IMR-90 (cell line): ENCODE measurements at regions not wholly inside any gene's neighbourhood (a gene's known extent, or its start where the extent isn't known, plus 50 kb on each side); places are given as distances from the start of the nearest gene placed in this dataset.

Source experiments
- BHLHE40 ChIP-seq: fragments of 150-350 bp; IDR thresholded peaks from 2 replicates; pipeline ENCODE4 v1.6.1; 2016; ENCODE audit warnings: mild to moderate bottlenecking, low read depth, low read length
- CHD1 ChIP-seq: IDR thresholded peaks from 2 replicates; pipeline ENCODE4 v1.6.1; 2012; ENCODE audit warnings: low read depth, low read length, improper control_type of control experiment
- CTCF ChIP-seq: conservative IDR thresholded peaks from 2 replicates; pipeline ENCODE4 v1.5.1; 2012; ENCODE audit warnings: mild to moderate bottlenecking, low read depth, low read length, improper control_type of control experiment
- ELK1 ChIP-seq: fragments of 150-350 bp; IDR thresholded peaks from 2 replicates; pipeline ENCODE4 v1.6.1; 2016; ENCODE audit warnings: low read depth, mild to moderate bottlenecking, low read length, moderate library complexity, borderline replicate concordance
- FOS ChIP-seq: fragments of 150-350 bp; IDR thresholded peaks from 2 replicates; pipeline ENCODE4 v1.6.1; 2016; ENCODE audit warnings: low read depth, low read length
- MAFK ChIP-seq: IDR thresholded peaks from 2 replicates; pipeline ENCODE4 v1.6.1; 2012; ENCODE audit warnings: low read depth, low read length, improper control_type of control experiment
- POLR2A ChIP-seq: IDR thresholded peaks from 2 replicates; pipeline ENCODE4 v1.6.1; 2012; ENCODE audit warnings: mild to moderate bottlenecking, low read depth, low read length
- RAD21 ChIP-seq: IDR thresholded peaks from 2 replicates; pipeline ENCODE4 v1.6.1; 2012; ENCODE audit warnings: low read length, improper control_type of control experiment
- RCOR1 ChIP-seq: IDR thresholded peaks from 2 replicates; pipeline ENCODE4 v1.6.1; 2012; ENCODE audit warnings: mild to moderate bottlenecking, low read length, improper control_type of control experiment; ENCODE audit not compliant: insufficient replicate concordance
- RFX5 ChIP-seq: IDR thresholded peaks from 2 replicates; pipeline ENCODE4 v1.8.0; 2012; ENCODE audit warnings: low read depth, mild to moderate bottlenecking, low read length, moderate library complexity
- SMC3 ChIP-seq: fragments of 150-350 bp; IDR thresholded peaks from 2 replicates; pipeline ENCODE4 v1.6.1; 2016; ENCODE audit warnings: low read depth, mild to moderate bottlenecking, antibody characterized with exemption, low read length, moderate library complexity
- USF2 ChIP-seq: fragments of 150-350 bp; IDR thresholded peaks from 2 replicates; pipeline ENCODE4 v1.6.1; 2017; ENCODE audit warnings: mild to moderate bottlenecking, antibody characterized with exemption, low read length, low read depth

GRCh38 chr2:190766174-190766572, 114.4 kb upstream of the GLS start:
- TF ChIP-seq RFX5 (no peak), CTCF (no peak), RCOR1 (no peak), MAFK (no peak), POLR2A (no peak), ELK1 (no peak), SMC3 (no peak), BHLHE40 (no peak), FOS (no peak), RAD21 (no peak), CHD1 (no peak), USF2 (no peak)
